Left hindlimb (tissue), 1 donor: ENCODE measurements at regions not wholly inside any gene's neighbourhood (a gene's known extent, or its start where the extent isn't known, plus 50 kb on each side); places are given as distances from the start of the nearest gene placed in this dataset.

ENCODE experiments used
- DNase-seq: peaks from one replicate; pipeline ENCODE4 v3.0.0-alpha.2; 2018

DNA sequence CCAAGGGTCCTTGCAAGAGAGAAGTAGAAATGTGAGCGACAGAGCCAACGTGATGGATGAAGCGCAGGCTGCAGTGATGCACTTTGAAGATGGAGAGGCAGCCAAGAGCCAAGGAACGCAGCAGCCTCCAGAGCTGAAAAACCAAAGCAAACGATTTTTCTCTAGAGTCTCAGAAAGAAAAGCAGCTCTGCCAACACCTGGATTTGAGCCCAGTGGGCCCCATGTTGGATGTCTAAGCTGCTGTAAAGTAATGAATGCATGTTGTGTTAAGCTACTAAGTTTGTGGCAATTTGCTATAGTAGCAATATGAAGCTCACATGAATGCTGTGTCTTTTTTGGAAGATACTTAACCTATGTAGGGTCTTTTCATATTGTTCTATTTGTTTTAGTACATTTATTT is 894.3 kb downstream of the EFNB2 start:
- DNase-seq: no peak

DNA sequence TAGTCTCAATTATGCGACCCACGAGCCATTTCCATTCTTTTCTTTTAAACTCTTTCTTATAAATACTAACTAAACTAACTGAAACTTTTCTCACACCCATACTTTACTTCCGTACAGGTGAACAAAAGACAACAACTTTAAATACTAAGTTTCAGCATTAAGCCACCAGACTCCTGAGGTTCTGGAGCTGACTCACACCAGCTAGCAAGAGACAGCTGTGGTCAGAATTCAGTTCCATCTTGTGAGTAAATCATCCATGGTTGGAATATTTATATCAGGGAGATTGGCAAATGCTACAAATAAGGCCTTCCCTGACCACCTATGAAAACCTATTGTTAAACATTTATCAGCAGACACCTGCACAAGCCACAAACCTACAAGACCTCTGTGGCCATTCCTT is 897.0 kb downstream of the EFNB2 start:
- DNase-seq: no peak

GRCh38 chr13:105634059-105634458 is 901.4 kb downstream of the EFNB2 start:
- DNase-seq: no peak

GRCh38 chr13:105630431-105630830 is 905.0 kb downstream of the EFNB2 start:
- no peak for DNase-seq

DNA sequence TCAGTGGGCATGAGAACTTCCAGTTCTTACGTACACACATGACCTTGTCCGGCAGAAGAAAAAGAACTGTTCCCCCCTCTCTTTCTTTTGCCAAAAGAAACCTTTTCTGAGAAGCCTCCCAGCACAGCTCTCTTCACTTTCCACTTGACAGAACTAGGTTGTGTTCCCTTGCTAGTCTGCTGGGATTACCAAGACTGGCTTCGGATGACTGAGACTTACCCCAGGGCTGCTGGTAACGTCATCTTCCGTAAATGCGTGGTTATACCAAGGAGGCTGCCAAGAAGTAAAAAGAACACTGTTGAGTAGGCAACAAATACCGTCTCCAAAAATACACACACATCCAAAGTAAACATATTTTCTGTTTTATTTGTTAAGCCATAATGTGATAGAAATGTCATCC is 908.2 kb downstream of the EFNB2 start:
- DNase-seq: no peak

DNA sequence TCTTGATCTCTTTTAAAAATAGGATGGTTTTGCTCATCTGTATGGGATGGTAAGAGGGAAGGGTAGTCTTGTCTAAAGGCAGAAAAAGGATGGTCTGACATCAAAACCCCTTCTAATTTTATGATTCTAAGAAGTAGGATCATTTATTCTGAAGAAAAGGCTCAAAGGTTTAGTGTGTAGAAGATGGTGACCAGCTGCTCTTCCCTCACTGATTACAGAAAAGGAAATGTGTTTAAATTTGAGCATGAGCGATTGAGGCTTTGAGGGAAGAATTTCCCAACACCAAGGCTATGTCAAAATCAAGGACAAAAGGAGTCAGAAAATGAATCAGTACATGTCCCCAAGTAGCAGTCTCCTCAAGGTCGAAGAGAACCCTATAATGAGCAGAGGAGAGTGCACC is 909.8 kb downstream of the EFNB2 start:
- DNase-seq: no peak

DNA sequence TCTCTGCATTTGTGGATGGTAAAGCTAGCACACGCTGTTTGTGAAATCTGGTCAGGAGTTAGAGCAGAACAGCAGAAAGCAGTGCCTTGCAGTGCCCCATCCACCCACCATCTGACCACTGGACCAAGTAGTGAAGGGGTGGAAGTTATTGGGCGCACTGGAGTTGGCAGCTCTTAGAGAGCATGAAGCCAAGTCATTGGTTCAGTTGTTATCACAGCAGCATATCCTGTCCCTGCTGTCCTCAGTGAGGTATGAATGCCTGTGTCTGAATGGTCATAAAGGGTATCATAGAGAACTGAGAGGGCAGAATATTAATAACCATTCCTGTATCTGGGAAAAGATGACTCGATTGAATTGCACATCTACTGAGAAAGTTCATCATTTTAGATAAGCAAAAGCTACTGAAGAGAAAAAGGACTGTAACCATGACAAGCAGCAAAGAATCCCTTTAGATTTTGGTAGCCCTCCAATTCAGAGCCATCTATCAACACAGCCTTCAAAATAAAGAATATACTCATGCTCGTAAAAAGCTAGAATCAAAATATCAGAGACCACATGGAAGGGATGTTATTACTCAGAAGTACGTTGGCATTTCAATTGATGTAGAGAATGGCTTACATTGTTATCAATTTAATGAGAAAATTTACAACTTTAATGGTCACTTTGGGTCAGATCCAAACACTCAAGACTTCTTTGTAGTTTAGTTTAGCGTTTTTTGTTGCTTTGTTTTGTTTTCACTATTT is 919.0 kb downstream of the EFNB2 start:
- no peak for DNase-seq

DNA sequence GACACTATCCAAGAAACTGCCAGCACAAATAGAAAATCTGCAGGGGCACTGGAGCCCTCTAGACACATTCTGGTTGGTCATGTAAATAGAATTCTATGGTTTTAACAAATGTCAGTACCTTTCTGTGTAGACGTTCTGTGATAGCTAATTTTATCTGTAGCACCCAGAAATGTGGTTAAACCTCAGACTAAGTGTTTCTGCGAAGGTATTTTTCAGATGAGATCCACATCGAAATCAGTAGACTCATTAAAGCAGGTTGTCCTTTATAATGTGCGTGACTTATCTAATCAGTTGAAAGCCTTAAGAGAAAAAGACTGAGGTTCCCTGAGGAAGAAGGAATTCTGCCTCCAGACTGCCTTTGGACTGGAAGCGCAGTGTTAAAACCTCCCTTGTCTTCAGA is 922.9 kb downstream of the EFNB2 start:
- no peak for DNase-seq

DNA sequence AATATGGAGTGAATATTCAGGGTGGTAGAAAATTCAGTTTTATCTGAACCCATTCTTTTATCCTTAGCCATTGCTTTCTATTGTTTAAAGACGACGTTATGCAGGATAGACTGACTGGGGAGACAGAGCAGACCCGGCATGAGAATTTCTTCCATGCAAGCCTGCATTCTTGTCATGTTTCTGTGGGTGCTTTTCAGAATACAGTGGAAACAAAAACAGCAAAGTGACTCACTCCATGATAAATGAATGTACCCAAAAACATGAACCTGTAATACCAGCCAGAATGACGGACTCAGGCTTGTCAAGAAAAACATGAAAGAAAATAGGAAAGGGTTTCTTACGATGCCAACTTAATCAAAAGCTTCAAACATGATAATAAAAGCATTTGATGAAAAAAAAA is 924.0 kb downstream of the EFNB2 start:
- no peak for DNase-seq

DNA sequence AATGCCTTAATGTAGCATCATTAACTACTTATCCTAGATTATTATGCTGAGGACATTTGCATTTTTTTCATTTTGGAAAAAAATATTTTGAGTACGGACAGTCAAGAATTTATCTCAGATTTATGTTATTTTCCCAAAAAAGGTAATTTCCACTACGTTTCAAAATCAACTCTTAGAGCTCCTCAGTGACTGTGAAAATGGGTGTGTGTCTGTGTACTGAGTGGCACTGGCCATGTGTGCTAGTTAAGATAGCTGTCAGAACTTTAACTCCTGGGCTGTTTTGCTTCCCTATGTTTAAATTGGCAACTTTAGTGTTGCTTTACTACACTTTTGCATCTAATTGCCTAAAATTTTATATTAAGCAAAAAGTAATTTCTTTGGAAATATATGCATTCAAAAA is 927.4 kb downstream of the EFNB2 start:
- DNase-seq: no peak

DNA sequence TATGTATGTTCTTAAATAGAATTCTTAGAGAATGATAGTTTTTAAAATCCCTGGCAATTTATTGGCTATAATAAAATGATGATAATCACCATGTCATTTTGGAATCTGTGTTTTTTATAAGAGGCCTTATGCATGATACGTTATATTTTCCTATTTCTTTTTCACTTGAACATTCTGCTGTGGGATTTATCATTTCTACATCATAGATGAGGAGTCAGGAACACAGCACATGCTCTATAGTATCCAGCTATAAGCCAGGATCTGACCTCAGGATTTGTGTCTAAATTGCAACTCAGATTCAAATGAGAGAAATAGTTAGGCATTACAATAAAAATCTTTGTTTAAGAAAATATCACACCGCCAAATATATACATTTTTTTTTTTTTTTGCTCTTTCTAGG is 928.0 kb downstream of the EFNB2 start:
- no peak for DNase-seq

DNA sequence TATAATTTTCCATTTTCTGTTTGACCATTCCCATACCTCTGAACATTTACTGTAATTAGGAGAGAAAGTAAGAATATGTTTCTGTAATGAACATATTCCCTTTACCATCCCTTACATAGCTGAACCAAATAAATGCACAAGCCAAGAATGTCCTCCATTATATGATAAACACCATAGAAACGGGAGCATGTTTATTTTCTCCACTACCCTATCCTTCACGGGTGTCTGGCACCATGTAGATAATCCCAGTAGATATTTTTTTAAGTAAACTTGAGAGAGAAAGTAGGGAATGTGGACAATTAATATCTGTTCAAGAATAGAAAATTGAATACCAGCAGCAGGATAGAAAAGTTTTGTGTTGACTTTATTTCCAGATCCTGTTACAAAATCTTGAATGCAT is 928.4 kb downstream of the EFNB2 start:
- no peak for DNase-seq

GRCh38 chr13:105602956-105603670 is 932.3 kb downstream of the EFNB2 start:
- no peak for DNase-seq

GRCh38 chr13:105599477-105600037 is 935.9 kb downstream of the EFNB2 start:
- DNase-seq: no peak

- no peak for DNase-seq
These were observed 936.9 kb downstream of the EFNB2 start for GRCh38 chr13:105598529-105598928.

DNA sequence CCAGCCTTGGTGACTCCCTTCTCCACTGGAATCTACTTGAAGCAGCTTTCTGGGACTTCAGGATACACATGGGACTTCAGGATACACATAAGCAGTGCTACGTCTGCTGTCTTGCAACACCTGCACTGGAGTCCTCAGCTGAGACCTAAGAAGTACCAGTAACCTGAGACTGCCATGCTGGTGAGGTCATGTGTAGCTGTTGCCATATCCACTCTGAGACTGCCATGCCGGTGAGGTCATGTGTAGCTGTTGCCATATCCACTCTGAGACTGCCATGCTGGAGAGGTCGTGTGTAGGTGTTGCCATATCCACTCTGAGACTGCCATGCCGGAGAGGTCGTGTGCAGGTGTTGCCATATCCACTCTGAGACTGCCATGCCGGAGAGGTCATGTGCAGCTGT is 937.9 kb downstream of the EFNB2 start:
- DNase-seq: no peak

DNA sequence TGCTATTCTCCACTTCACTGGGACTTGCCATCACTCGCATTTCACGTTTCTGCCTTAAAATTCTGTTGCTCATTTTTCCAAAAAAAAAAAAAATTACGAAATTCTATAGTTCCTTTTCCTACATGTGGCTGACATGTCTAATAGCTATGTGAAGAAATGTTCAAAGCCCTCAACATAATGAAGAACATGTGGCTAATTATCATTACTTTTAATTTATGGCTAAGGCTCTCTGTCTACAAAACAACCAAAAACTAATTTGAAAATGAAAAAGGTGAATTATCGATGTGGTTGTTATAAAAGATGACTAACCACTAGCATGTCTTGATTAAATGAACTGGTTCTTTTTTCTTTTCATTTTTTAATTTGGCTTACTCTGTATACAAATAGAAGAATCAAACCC is 940.0 kb downstream of the EFNB2 start:
- no peak for DNase-seq

GRCh38 chr13:105591277-105591676 is 944.2 kb downstream of the EFNB2 start:
- DNase-seq: no peak

- no peak for DNase-seq
These were observed 947.7 kb downstream of the EFNB2 start for GRCh38 chr13:105587786-105588185.

DNA sequence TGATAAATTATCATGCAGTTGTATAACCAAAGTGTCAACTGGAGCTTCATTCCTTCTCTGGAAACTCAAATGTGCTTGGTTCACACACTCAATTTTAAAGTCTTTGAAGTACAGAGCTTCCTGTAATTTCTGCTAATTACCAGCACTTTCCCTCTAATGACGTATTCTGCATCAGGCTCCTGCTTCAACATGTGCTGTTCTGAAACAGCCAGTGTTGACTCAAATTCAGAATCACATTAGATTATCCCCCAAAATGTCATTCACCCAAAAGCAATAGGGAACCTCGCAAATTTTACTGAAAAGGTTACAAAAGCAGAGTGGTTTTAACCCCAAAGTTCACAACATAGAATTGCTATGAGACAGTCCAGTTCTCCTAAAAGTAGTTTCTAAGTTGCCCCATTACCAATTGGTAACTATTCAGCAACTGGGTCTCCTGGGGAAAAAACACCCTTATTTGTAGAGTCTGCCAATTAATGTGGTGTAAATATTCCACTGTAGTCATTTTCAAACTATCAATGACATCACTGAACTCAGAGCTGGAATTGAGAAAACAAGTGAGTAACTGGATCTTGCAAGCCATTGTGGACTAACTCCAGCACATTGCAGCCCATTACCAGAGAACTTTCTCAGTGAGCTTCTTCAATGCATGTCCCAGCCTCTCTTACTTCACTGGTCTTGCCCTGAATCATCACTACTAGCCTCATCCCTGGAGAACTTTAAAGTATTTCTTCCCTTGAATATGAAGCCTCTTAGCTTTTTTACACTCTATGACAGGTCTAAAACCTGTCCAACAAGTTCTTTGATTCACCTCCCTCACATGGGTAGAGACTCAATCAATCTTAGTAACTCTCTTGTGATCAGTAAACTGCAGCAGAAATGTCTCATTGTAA is 955.4 kb downstream of the EFNB2 start:
- DNase-seq: no peak

DNA sequence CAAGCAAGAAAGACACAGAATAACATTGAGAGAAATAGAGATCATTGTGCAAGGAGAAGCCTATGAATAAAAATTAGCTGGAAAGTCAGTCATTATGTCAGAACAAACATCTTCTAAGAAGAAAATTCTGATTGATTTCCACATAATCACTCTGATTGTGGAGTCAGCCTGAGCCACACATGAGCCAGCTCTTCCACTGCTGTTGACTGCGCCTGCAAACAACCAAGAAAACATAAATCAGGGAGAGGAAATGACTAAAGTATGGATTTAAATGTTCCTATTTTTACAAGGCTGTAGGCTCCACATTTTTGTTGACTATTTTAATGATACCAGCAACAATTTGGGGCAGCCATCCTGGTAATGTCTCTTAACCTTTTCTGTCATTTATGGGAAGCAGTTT is 962.3 kb downstream of the EFNB2 start:
- no peak for DNase-seq

GRCh38 chr13:105572401-105572800 is 963.1 kb downstream of the EFNB2 start:
- no peak for DNase-seq

- DNase-seq: no peak
These were observed 965.6 kb downstream of the EFNB2 start for GRCh38 chr13:105569816-105570215.
